GM19035 (cell line): ENCODE measurements at regions not wholly inside any gene's neighbourhood (a gene's known extent, or its start where the extent isn't known, plus 50 kb on each side); places are given as distances from the start of the nearest gene placed in this dataset.

Experiments
- ATAC-seq: cut with Tn5 transposase; IDR thresholded peaks from one replicate; pipeline ENCODE4 v1.9.1; 2021; ENCODE audit not compliant: unreplicated experiment

DNA sequence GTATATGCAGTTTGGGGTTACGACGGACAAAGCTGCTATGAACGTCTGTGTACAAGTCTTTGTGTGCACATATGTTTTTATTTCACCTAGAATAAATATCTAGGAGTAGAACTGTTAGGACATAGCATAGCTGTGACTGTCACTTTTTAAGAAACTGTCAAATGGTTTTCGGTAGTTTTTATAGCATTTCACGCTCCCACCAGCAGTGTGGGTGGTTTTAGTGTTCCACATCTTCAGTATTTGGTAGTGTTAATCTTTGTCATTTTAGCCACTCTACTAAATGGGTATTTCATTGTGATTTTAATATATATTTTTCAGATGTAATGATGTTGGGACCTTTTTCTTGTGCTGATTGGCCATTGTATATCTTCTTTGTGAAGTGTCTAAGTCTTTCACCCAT is 109.1 kb upstream of the BCAT1 start:
- no peak for ATAC-seq

- ATAC-seq, result no peak
Measured at GRCh38 chr12:25056486-25057130, 107.7 kb upstream of the BCAT1 start.

DNA sequence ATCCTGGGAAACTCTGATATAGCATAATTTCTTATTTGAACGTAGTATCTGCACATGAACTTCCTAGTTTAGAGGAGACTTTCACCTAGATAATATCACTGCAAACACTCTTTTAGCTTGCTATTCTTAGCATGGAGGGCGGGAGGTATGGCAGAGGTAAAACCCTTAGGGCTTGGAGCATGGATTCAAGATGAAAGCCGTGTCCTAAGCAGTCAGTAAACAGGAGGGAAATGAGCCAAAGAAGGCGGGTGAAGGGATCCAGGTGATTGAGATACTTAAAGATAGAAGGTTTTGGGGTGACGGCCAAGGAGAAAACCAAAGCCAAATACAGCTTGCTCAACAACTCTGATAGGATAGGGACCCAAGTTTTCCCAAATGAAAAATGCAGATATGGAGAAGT is 107.1 kb upstream of the BCAT1 start:
- ATAC-seq, result no peak

DNA sequence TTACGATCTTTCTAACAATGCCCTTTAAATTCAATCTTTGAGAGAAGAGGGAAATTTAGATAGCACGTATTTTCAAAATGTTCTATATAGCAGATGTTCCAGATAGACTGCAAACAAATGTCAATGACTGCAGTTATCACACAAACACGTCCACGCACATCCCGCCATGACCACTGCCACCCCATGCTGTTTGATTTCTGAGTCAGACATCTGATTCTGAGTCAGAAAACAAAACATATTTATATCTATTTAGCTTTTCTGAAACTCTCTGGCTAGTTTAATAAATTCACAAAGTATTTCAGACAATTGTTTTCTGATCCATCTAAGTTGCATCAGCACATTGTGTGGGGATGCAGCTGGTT is 105.9 kb upstream of the BCAT1 start:
- no peak for ATAC-seq

DNA sequence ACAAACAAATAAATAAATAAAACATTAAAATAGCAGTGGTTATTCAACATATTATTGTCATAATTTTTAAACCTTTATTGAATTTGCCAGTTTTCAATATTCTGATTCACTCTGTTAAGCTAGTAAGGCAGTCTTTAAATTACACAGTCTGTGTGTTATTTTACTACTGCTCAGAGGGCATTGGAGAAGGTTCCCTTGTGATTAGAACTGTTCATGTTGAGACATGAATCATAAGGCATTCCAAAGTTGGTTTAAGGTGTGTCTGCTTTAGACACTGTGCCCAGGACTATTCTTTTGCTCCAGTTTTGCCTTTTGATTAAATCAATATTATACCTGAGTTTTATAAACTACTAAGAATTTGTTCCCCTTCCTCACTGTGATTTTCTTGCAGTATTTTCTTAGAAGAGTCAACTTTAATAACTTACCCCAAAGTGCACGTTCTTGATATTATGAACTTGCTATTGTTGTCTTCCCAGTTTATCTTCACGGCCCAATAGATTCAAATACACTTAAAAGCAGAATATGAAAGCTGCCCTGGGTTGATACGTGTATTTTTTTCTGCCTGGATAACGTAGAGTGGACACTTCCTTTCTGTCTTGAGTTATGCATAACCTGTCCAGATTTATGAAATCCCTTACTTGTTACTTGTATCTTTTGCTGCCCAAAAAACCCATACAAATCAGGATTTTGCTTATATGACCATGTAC is 105.3 kb upstream of the BCAT1 start:
- ATAC-seq, result no peak

DNA sequence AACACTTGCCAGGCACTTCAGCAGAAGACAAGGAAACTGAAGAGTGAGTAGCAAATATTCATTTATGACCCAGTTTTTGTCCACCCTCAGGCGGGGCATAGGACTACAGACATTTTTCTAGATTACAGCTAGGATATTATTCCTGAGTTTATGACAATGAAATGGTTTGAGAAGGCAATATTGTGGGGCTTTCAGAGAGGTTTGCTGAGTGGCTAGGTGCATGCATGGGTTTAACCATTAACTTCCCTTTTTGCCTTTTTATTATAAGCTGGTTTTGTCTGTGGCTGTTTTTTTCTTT is 104.0 kb upstream of the BCAT1 start:
- no peak for ATAC-seq

GRCh38 chr12:25052196-25052913 is 103.5 kb upstream of the BCAT1 start:
- peak; percentile 71 for ATAC-seq

- ATAC-seq, result peak; percentile 48
Measured at GRCh38 chr12:25051656-25052195, 102.8 kb upstream of the BCAT1 start.

- no peak for ATAC-seq
Measured at GRCh38 chr12:25051171-25051570, 102.3 kb upstream of the BCAT1 start.

- ATAC-seq, result no peak
Measured at GRCh38 chr12:25045869-25046268, 97.0 kb upstream of the BCAT1 start.

GRCh38 chr12:25041006-25041741 is 92.3 kb upstream of the BCAT1 start:
- no peak for ATAC-seq

DNA sequence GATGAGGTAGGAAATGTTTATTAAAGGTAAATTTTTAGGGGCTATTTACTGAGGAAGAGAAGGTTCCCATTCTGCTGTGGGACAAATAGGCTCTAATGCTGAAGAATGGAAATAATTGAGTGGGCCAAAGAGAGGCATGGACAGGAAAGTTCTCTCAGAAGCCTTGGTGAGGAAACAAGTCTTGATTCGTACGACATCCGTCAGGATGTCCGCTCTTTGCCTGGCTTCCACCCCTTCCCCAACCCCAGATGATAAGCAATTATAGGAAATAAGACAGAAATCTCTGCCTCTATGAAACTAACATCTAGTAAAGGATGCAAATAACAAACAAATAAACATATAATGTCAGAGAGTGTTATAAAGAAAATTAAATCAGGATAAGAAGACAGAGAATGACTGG is 91.7 kb upstream of the BCAT1 start:
- ATAC-seq, result no peak

GRCh38 chr12:25034676-25035075 is 85.8 kb upstream of the BCAT1 start:
- ATAC-seq, result no peak

DNA sequence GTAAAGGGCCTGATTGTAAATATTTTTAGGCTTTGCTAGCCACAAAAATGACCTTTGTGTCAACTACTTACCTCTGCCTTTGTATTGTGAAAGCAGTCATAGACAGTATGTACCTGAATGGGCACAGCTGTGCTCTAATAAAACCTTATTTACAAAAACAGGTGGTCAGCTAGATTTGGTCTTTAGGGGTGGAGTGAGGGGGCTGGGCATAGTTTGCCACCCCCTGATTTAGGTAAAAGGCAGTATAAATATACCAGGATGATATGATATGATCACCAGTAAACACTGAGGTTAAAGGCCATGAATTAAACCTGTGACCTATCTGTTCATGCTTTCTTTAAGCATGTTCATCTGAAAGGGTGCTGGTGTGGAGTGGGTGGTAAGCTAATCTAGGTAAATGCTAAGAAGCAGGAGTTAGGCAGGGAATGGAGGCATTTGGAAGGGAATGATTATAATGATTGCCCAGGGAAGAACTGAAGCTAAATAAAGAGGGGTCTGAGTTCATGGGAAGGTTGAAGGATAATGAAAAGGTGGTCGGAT is 77.1 kb upstream of the BCAT1 start:
- ATAC-seq, result no peak

DNA sequence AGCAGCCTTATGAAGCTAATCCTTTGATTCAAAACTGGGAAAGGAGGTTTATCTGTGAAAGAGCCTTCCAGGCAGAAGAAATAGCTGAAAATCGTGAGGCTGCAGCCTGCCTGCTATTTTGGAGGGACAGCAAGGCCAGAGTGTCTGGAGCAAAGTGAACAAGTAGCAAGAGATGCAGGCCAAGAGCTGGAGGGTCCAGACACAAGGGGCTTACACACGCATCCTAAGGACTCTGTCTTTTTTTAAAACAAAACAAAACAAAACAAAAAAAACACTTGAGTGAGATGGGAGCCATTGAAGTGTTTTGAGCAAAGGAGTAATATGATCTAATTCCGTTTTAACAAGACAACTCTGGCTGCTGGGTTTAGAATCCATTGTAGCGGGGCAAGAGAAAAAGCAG is 76.4 kb upstream of the BCAT1 start:
- ATAC-seq, result no peak

- no peak for ATAC-seq
Measured at GRCh38 chr12:25023808-25024207, 74.9 kb upstream of the BCAT1 start.

DNA sequence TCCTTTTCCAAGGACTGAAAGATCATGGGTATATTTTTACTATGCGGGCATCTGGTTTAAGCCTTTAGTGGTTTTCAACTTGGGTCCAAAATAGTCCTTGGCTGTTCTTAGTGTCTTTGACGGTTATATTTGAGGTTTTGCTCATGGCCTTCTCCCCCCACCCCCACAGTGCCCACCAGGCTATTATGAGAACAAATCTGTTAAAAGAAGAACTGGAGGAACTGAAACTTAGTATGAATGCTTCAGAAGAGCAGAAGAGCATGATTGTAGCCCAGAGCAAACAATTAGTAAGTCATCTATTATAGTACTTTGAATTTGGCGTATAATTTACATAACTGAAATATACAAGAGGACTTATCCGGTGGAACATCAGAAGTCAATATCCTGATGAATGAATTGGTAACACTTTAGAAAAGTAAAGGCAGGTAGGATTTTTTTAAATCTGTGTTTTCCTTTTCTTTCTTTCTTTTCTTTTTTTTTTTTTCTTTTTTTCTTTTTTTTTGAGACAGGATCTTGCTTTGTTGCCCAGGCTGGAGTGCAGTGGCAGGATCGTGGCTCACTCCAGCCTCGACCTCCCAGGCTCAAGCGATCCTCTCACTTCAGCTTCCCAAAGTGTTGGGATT is 71.8 kb upstream of the BCAT1 start:
- ATAC-seq, result peak; percentile 82

- ATAC-seq, result no peak
Measured at GRCh38 chr12:25018146-25018545, 69.2 kb upstream of the BCAT1 start.

GRCh38 chr12:25017336-25017735 is 68.4 kb upstream of the BCAT1 start:
- ATAC-seq, result no peak

- no peak for ATAC-seq
Measured at GRCh38 chr12:25014961-25015360, 66.1 kb upstream of the BCAT1 start.

- no peak for ATAC-seq
Measured at GRCh38 chr12:25013061-25013460, 64.2 kb upstream of the BCAT1 start.
